ENCODE measurements at regions not wholly inside any gene's neighbourhood (a gene's known extent, or its start where the extent isn't known, plus 50 kb on each side); places are given as distances from the start of the nearest gene placed in this dataset.
"Not testable (repeated sequence)": the region's sequence is repeated elsewhere in the genome, so short reads cannot be mapped to it uniquely, and the experiment has no call there.

DNA sequence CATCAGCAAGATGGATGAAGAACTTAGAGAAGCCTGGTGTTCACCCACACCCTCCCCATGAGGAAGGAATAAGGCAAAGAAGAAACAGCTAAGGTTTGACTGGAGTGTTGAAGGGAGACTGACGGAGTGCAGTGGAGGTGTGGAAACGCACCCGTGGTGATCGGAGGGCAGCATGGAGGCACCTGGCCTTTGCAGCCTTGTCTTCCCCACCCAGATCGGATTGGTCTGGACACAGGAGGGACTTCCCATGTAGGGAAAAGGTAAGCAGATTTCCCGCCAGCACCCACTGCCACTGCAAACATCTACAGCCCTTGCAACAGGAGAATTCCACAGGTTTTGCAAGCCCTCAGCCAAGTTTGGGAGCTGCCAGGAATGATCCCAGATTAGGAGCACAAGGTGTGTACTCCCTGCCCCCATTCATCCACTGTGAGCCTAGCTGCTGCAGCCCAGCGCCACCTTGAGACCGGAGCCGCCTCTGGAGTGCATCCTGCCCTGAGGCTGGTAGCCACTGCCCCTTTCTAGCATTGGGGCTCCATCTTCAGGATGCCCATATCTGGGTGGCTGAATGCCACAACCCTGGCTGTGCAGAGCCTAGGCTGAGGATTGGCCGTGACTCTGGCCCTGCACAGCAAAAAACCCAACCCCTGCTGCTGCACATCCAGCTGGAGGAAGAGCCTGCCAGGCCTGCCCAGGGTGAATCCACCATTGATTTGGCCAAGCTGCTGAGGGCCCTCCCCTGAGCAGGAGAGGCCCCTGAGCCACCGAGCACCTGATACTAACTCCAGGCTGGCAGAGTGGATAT is 411.1 kb downstream of the TMEM121 start:
- no peak for DNase-seq (ENCODE audit: low read depth)

DNA sequence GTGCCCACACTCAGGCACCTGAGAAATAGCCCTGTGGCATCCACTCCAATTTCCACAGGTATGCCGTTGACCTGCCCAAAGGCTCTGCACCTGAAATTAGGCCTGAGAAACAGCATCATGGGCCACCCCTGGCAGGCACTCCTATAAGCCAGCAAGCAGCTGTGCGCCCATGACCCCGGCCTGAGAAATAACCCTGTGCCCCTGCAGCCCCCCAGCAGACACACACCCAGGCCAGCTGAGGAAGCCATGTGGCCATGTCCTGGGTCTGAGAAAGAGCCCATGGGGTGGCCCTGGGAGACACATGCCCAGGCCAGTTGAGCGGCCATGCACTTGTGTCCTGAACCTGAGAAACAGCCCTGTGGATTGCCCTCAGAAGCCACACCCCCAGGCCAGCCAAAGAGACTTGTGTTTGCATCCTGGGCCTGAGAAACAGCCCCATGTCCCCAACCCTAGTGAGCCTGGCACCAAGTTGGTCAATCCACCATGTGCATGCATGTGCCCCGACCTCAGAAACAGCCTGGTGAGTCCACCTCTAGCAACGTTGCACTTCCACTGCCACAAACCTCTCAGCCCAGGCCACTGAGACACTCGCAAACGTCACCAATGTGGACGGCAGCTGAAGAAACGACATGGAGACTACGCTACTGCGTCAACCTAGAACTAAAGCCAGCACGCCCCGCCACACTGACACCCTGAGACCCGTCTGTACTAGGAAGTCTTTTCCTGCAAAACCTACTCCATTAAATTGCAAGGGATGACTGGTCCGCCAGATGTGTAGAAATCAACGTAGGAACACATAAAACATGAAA is 411.9 kb downstream of the TMEM121 start:
- no peak for DNase-seq (ENCODE audit: low read depth)

DNA sequence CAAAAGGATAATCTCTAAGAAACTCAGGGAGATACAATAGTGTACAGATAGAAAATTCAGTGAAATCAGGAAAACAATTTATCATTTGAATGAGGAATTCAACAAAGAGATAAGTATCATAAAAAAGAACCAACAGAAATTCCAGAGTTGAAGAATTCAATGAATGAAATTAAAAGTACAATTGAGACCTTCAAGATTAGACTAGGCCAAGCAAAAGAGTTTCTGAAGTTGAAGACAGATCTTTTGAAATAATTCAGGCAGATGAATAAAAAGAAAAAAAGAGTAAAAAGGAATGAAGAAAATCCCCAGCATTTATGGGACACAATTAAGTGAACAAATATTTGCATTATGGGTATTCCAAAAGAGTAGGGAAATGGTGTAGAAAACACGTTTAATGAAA is 412.6 kb downstream of the TMEM121 start:
- DNase-seq (ENCODE audit: low read depth) = no peak

DNA sequence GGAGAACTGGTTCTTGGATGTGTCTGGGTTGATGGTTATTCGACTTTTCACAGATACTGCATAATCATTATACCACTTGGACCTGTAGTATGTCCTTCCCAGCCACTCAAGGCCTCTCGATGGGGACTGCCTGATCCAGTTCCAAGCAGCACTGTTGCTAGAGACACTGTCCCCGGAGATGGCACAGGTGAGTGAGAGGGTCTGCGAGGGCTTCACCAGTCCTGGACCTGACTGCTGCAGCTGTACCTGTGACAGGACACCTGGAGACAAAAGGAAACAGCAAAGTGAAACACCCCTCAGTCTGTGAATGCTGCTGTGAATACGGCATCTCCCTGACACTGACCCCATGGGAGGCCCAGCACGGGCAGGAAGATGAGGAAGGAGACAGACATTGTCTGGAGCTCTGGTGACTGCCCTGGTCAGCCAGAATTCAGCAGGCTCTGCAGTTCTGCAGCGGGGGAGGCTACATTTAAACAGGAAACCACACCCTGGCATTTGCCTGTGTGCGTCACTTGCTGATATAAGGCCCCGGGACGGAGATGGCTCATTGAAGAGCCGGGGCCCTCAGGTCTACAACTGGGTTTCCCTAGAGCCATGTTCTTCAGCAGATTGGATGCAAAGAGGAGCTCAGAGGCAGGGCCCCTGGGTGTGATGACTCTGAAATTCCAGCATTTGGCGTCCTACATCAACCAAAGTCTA is 413.6 kb downstream of the TMEM121 start:
- DNase-seq (ENCODE audit: low read depth) = no peak

DNA sequence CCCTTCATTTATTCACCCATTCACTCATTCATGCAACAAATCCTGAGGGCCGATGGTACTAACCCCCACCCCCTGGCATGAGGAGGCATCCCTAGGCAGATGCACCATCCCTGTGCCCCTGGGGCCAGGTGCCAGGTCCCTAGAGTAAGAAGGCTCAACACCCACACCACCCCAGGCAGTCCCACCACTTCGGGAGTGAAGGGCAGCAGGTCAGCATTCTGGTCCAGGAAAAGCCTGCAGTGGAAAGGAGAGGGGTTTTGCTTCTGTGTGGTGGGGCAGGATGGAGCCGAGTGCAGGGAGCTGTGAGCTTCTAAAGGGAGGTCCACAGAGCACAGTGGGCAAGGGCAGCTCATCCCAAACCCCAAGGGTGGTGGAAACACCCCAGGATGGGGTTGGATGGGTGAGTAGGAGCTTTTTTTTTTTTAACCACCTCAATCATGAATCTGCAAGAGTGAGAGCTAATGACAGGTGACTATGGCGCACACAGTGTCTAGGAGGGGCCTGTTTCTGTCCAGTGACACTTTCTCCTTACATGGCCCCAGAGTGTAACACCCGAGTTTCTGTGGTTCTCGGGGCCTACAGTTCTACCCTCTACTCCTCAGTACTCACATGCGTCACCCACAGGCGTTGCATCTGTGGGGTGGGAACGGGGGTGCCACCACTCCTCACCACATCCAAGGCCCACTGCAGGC is 414.3 kb downstream of the TMEM121 start:
- no peak for DNase-seq (ENCODE audit: low read depth)

DNA sequence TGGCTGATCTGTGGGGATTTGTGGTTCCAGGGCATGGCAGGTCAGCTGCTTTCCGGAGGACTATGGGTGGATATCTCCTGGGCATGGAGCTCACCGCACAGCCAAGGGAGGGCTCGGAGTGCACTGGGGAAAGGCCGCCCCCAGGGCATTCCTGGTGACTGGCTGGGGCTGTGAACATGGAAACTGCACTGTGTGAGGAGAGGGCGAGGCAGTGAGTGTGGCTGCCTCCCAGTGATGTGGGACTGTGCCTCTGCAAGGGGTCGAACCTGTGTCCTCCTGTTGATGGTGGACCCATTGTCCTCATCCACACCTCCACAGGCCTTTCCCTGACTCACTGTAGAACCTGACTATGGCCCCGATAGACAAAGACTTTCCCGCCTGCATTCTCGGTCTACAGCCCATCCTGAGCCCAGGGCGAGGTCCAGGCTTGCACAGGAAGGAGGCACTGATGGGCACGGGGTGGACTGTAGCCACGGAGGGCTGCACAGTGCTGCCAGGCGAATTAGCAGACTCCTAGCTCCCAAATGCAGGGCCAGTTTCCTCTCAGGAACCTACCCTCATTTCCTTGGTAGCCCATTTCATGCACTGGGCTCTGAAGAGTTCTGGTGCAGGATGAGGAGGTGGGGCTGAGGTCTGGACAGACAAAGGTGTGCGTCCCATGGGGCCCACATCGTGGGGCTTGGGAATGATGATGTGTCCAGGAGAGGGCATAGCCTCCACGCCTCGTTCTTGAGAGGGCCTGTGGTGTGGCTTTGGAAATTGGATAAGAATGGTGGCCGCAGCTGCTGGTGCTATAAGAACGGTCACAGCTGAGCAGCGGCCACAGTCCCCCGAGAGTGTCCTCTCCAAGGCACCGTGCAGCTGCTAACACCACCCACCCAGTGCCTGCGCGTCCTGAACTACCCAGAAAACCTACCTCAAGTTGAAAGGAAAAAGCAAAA is 415.1 kb downstream of the TMEM121 start:
- DNase-seq (ENCODE audit: low read depth) = no peak

DNA sequence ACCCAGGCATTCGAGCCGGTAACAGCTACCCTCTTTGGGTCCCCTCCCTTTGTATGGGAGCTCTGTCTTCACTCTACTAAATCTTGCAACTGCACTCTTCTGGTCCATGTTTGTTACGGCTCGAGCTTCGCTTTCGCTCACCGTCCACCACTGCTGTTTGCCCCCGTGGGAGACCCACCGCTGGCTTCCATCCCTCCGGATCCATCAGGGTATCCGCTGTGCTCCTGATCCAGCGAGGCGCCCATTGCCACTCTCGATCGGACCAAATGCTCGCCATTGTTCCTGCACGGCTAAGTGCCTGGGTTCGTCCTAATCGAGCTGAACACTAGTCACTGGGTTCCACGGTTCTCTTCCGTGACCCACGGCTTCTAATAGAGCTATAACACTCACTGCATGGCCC is 416.3 kb downstream of the TMEM121 start:
- DNase-seq (ENCODE audit: low read depth) = not testable (repeated sequence)

DNA sequence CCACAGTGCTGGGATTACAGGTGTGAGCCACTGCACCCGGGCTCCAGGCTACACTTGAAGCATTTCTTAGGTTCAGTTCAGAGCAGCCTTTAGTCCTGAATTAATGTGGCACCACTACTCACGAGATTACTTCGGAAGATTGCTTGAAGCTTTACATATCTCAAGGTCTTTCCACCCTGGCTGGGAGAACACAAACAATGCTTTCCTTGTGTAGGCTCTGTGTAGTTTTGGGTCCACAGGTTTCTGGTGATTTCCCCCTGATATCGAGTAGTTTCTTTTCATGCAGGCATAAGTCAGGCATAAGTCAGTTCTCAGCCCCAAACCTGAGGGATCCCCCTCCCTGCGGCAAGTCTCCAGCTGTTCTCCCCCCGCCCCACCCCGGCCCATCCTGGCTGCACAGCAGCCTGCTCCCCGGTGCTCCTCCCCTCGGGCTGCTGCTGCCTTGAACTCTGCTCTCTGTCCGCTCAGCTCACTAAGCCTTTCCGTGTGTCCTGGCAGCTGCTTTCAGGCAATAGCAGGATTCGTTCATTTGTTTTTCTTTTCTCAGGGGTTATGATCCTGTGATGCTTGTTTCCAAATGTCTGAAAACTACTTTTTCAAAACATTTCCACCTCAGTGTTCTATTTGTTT is 417.7 kb downstream of the TMEM121 start:
- DNase-seq (ENCODE audit: low read depth) = no peak

DNA sequence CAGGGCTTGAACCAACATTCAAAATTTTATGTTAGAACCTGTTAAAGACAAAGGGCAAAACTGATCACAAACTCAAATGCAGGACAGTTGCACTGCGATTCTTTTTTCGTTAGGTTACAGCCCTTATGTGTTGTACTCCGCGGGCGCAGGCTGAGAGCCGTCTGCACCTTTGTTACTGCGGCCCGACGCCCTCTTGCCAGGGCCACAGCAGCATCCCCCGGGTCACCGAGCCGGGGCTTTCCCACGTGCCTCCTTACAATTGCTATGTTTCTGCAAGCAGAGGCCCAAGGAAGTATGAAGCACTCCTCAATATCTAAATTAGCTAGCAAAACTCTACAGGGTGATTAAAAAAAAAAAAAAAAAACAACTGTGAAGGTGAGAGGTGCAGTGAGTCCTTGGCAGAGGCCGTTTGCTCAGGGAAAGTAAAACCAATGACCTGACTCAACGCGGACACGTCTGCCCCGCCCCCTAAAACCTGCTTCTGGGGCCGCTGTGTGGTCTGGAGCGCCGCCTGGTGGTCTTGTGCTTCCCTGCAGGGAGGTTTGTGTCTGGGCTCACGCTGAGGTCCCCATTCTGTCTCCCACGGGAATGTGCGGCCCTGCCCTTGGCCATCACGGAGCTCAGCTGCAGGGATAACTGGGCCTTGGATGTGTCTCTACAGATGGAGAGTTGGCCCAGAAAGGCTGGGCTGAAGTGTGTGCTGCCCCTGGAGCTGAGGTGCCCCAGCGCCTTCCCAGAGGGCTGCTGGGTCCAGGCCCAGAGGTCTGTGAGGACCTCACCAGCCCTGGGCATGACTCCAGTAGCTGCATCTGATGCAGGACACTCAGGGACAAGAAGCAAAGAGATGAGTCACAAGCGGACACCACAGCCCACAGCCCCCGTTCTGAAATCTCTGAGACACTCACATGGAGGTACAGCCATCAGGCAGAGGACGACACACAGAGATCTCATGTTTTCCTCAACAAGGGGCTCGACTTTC is 418.5 kb downstream of the TMEM121 start:
- peak; percentile 75 for DNase-seq (ENCODE audit: low read depth)

DNA sequence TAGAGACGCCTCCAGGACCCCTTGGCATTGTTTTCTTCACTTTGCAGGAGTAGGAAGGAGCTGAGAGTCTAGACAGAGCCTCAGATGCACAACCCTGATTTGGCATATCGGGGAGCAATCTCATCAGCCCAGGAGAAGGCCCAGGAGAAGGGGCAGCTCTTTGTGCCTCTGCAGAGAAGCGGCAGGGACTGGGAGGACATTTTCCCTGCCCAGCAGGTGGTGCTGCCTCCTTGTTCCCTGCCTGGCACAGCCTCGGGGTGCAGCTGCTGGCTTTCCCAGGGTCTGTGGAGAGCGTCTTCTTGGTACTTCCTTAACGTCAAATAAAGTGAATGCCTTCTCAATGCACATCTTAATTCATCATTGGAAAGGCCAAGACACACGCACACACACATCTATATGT is 419.5 kb downstream of the TMEM121 start:
- no peak for DNase-seq (ENCODE audit: low read depth)

DNA sequence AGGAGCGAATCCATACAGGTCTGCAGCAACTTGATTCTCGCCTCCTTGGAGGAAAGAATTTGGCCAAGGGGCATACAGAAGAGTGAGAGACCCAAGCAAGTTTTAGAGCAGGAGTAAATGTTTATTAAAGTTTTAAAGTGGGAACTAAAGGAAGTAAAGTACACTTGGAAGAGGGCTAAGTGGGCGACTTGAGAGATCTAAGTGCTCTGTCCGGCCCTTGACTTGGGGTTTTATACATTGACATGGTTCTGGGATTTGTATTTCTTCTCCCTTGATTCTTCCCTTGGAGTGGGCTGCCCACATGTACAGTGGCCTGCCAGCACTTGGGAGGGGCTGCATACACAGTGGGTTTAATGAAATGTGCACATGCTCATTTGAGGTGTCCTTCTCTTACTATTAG is 421.2 kb downstream of the TMEM121 start:
- DNase-seq (ENCODE audit: low read depth) = no peak

DNA sequence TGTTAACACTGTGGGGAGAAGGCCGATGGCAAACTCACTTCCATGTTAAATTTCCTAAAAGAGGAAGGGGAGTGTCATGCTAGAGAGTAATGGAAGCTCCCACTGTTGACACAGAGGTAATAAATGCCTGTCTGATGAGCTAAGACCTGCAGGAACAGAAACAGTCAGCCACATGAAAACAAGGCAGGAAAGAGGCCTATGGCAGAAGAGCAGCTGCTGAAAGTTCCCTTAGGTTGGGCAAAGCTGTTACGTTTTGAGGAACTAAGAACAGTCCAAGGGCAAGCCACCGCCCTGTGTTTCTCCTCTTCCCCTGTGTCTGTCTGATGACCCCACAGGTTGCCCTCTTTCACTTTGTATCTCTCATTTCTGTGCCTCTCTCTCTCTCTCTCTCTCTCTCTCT is 422.6 kb downstream of the TMEM121 start:
- not testable (repeated sequence) for DNase-seq (ENCODE audit: low read depth)

DNA sequence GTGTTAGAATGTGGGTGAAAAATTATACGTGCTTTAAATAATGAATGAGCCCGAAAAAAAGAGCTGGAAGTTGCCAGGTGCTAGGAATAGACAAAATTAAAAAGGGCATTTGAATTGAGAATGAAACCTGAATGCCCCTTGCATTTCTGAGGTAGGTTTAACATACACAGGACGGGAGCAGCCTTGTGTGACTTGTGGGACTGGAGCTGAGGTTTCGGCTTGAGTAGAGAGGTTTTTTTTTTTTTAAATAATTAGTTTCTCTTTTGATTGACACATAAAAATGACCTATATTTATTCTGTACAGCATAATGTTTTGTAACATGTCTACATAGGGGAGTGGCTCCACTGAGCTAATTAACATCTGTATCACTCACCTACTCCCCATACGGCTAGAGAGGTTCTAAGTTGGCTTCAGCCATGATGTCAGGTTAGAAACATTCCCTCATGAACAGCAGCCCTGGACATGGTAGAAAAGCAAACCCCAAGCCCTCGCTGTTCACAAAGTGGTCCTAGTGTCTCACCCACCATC is 424.0 kb downstream of the TMEM121 start:
- DNase-seq (ENCODE audit: low read depth) = not testable (repeated sequence)

DNA sequence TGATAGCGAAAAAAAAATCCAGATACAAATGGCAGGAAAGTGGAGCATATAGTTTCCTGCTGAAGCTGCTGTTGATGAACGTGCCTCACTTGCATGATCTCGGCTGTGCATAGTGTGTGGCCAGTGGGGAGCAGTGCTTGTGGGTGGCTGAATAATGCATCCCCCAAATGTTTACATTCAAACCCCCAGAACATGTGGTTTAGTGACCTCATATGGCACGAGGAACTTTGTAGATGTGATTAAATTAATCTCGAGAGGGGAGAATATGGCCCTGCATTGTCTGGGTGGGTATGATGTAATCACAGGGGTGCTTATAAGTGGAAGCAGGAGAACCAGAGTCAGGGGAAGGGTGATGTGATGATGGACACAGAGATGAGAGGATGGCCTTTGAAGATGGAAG is 425.0 kb downstream of the TMEM121 start:
- no peak for DNase-seq (ENCODE audit: low read depth)

DNA sequence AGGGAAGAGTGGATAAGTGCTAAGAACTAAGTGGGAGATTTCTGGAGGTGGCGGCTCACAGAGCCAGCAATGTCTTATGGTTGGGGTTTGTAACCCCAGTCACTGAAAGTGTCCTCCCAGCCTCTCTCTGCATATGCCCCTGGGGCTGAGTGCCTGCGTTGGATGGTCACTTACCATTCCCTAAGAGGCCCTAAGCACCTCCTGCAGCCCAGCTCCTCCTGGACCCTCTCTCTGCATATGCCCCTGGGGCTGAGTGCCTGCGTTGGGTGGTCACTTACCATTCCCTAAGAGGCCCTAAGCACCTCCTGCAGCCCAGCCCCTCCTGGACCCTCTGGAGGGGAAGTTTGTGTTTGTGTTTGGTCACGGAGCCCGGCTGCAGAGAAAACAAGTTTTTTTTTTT is 425.8 kb downstream of the TMEM121 start:
- no peak for DNase-seq (ENCODE audit: low read depth)

DNA sequence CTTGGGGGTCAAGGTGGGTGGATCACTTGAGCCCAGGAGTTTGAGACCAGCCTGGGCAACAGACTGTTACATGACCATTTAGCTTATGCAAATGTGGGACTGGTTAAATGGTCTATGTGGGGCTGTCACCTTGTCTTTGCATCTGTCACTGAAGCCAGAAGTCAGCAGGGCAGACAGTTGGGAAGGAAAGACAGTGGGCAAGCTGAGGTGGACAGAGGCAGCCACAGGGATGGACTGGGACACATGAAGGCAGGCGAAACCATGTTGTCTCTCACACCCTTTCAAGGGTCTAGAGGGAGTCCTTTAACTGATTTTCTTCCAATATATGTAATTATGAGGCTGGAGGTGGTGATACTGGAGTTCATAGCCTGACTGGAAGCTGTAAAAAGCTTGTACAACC is 426.4 kb downstream of the TMEM121 start:
- no peak for DNase-seq (ENCODE audit: low read depth)

DNA sequence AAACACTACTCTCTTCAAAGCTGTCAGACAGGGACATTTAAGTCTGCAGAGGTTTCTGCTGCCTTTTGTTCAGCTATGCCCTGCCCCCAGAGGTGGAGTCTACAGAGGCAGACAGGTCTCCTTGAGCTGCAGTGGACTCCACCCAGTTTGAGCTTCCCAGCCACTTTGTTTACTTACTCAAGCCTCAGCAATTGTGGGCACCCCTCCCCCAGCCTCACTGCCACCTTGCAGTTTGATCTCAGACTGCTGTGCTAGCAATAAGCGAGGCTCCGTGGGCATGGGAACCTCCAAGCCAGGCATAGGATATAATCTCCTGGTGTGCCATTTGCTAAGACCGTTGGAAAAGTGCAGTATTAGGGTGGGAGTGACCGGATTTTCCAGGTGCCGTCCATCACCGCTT is 435.2 kb downstream of the TMEM121 start:
- DNase-seq (ENCODE audit: low read depth) = not testable (repeated sequence)

DNA sequence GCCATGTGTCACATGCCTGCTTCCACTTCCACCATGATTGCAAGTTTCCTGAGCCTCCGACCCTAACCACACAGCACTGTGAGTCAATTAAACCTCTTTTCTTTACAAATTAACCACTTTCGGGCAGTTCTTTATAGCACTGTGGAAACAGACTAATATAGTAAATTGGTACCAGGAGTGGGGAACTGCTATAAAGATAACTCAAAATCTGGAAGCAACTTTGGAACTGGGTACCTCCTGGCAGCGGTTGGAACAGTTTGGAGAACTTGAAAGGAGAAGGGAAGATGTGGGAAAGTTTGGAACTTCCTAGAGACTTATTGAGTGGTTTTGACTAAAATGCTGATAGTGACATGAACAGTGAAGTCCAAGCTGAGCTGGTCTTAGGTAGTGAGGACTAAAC is 436.1 kb downstream of the TMEM121 start:
- no peak for DNase-seq (ENCODE audit: low read depth)

DNA sequence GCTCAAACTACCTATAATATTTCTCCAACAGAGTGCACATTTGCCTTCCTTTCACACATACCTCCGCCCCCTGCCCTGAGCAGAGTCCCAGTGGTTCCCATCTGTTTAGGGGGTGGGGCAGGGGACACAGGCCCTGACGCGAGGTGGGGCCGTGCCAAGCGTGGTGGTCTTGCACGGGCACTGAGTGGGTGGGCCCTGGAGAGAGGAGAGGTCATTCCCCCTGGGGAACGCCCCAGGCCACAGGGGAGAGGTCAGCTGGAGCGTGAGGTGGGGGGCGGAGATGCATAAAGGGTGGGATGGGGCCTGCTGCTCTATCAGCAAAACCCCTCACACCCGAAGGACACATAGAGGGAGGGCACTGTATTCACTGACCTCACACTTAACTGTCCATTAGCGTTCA is 441.9 kb downstream of the TMEM121 start:
- no peak for DNase-seq (ENCODE audit: low read depth)

All from stimulated activated CD8-positive, alpha-beta memory T cell treated with anti-CD3 and anti-CD28 coated beads, Interleukin-15, amount 100 ng/mL, for 24 hours (primary cell).